ENCODE measurements at regions not wholly inside any gene's neighbourhood (a gene's known extent, or its start where the extent isn't known, plus 50 kb on each side); places are given as distances from the start of the nearest gene placed in this dataset.
A peak's percentile ranks its signal among the peaks of the same experiment; 100 is the strongest.
"Not testable (repeated sequence)": the region's sequence is repeated elsewhere in the genome, so short reads cannot be mapped to it uniquely, and the experiment has no call there.

DNA sequence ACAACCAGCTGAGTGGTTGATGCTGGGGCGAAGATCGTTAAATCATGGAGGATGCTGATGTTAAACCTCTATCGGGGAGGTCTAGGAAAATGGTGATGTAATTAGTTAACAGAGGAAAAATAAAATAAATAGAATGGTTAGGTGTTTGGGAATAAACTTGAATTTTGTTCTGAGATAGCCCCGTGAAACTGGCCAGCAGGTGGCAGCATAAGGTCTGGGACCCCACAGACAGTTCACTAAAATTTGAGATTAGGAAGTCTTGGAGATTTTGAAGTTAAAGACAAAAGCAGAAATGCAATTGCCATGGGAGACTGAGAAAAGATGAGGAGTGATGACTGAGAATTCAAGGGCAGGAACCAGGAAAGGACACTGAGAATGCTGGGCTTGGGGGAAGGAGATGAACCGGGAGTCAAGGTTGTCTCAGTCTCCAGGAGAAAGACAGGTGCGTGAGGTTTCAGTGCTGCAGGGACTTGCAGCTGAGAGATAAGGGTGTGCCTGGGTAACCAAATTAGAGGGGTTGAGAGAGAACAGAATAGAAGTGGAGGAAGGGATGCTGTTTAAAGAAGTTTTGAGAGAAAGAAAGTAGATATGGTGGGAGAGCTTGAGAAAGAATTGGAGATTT is 248.0 kb downstream of the ZNF92 start:
- DNase-seq (ENCODE audit: low read depth) = not testable (repeated sequence)

- DNase-seq (ENCODE audit: low read depth) = not testable (repeated sequence)
These were observed 241.6 kb upstream of the VKORC1L1 start for GRCh38 chr7:65631236-65631635.

DNA sequence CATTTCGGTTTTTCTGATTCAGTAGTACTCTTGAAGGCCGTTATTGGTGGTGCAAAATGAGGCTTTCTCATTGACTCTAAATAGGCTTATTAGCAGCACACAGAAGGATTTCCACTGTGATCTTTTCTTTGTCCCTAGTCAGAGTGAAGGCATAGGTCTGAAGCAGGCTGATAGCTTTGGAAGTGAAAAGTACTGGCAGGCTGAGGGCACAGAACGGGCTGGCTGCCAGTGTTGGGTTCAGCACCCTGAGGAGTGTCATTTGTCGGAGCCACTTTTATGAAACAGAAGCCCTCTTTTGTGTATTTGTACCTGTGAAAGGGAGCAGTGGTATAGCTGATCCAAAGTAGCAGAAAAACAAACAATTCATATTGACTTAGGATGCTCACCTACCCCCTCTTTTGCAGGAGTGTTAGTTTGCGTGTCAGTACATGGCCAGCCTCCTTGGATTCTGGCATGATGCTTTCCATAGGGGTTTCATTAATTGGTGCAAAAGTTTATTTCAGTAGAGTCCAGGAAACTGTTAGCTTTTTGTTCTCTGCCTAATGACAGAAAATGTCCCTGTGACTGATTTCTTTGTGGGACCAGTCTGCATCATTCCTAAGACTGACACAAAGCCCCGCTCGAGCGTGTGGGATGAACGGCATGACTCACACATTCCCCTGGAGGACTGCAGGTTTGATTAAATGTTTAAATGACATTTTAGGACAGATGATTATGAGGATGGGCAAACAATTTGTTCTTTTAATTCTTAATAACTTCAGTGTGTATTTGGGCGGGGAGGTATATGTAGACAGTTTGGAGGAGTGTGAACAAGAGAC is 239.1 kb upstream of the VKORC1L1 start:
- not testable (repeated sequence) for DNase-seq (ENCODE audit: low read depth)

- DNase-seq (ENCODE audit: low read depth) = not testable (repeated sequence)
These were observed 234.0 kb upstream of the VKORC1L1 start for GRCh38 chr7:65638918-65639317.

DNA sequence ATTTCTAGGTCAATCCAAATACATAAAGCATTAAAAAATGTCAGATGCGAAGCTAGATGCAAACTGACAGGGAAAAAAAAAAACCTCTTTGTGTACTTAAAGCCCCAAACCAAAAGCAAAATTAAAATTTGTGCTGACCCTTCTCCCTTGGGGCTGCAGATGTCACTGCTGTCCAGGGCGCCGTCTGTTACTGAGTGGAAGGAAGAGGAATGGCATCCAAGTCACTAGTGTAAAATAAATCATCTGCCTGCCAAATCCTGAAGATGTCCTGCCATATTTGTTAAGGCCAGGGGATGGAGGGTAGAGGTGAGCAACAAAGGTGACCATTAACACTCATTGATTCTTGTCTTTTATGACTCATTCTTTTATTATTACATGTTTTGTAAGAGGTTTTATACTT is 233.2 kb upstream of the VKORC1L1 start:
- DNase-seq (ENCODE audit: low read depth) = not testable (repeated sequence)

DNA sequence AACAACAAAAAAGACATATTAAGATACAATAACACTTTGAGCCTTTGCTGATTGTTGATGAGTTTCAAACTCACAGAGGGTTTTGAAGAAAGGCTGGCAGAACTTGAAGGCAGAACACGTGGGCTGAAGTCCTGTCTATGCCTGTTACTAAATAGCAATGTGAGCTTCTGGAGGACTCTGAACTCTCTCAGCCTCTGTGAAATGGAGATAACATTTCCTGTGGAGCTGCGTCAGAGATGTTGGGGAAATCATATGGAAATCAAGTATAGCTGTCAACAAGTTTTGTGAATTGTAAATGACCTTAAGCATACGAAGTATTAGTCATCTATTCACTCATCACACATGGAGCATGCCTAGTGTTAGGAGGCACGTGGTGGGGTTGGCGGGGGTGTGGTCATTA is 229.4 kb upstream of the VKORC1L1 start:
- DNase-seq (ENCODE audit: low read depth) = not testable (repeated sequence)

- DNase-seq (ENCODE audit: low read depth) = not testable (repeated sequence)
These were observed 225.5 kb upstream of the VKORC1L1 start for GRCh38 chr7:65647153-65647964.

- DNase-seq (ENCODE audit: low read depth) = not testable (repeated sequence)
These were observed 221.7 kb upstream of the VKORC1L1 start for GRCh38 chr7:65651174-65651573.

DNA sequence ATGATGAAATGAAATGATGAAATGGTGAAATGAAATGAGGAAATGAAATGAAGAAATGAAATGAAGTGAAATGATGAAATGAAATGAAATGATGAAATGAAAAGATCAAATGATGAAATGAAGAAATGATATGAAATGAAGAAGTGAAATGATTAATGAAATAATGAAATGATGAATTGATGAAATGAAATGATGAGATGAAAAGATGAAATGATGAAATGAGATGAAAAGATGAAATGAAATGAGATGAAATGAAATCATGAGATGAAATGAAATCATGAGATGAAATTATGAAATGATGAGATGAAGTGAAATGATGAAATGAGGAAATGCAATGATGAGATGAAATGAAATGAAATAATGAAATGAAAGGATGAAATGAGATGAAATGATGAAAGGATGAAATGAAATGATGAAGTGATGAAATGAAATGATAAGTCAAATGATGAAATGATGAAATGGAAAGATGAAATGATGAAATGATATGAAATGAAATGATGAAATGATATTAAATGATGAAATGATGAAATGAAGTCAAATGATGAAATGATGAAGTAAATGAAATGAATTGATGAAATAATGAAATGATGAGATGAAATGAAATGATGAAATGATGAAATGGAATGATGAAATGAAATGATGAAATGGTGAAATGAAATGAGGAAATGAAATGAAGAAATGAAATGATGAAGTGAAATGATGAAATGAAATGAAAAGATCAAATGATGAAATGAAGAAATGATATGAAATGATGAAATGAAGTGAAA is 220.9 kb upstream of the VKORC1L1 start:
- not testable (repeated sequence) for DNase-seq (ENCODE audit: low read depth)

DNA sequence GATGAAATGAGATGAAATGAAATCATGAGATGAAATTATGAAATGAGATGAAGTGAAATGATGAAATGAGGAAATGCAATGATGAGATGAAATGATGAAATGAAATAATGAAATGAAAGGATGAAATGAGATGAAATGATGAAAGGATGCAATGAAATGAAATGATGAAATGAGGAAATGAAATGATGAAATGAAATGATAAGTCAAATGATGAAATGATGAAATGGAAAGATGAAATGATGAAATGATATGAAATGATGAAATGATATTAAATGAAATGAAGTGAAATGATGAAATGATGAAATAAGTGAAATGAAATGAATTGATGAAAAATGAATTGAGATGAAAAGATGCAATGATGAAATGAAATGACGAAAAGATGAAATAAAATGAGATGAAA is 220.2 kb upstream of the VKORC1L1 start:
- DNase-seq (ENCODE audit: low read depth) = not testable (repeated sequence)

- DNase-seq (ENCODE audit: low read depth) = not testable (repeated sequence)
These were observed 216.2 kb upstream of the VKORC1L1 start for GRCh38 chr7:65656494-65657188.

- not testable (repeated sequence) for DNase-seq (ENCODE audit: low read depth)
These were observed 189.5 kb upstream of the VKORC1L1 start for GRCh38 chr7:65683362-65683761.

DNA sequence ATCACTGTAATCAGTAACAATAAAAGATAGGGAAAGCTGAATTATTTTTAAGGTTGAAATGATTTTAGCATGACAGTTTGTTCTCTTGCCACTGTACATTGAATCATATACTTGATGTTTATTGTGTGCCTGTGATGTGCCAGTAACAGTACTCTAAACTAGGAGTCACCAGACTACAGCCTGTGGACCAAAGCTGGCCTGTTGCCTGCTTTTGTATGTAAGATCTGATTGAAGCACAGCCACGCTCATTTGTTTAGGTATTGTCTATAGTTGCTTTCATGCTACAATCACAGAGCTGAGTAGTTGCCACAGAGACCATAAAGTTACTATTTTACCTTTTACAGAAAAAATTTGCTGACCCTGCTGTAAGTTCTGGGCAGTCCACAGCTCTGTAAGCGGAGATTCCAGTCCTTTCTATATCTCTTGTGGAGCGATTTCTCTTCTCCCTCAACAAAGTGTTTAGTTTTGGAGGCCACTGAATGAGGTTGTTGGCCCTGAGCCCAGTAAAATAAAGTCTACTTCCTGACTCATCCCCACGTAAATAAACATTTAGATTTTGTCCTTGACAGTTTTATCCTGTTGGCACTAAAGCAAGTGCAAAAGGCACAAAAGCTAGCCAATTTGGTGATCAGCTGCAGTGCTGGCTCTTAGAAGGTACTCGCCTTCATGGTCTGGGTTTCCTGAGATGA is 173.7 kb upstream of the VKORC1L1 start:
- not testable (repeated sequence) for DNase-seq (ENCODE audit: low read depth)

DNA sequence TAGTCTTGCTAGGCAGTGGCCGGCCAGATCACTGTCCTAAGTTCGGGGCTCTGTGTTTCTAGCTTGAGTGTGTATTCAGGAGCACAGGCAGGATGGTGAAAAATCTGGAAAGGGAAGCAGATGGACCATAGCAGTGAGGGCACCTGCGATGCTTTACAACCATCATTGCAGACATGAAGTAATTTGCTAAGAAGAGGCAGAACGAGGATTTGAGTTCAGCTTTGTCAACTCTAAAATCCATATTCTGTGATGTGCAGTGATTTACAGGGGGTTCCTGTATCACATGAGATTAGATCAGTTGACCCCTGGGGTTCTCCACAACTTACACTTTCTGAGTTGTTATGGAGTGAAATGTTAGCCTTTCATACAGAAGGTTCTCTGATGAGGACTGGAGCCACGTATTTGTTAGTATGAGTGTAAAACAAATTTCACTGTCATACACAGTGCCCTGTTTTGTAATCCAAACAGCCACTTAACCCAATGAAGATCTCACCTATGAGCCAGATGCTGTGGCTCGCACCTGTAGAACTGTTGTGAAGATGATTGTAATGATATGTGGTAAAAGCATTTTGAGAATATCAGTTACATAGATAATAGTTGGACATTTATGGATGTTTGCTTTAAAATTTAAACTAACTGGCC is 173.0 kb upstream of the VKORC1L1 start:
- not testable (repeated sequence) for DNase-seq (ENCODE audit: low read depth)

DNA sequence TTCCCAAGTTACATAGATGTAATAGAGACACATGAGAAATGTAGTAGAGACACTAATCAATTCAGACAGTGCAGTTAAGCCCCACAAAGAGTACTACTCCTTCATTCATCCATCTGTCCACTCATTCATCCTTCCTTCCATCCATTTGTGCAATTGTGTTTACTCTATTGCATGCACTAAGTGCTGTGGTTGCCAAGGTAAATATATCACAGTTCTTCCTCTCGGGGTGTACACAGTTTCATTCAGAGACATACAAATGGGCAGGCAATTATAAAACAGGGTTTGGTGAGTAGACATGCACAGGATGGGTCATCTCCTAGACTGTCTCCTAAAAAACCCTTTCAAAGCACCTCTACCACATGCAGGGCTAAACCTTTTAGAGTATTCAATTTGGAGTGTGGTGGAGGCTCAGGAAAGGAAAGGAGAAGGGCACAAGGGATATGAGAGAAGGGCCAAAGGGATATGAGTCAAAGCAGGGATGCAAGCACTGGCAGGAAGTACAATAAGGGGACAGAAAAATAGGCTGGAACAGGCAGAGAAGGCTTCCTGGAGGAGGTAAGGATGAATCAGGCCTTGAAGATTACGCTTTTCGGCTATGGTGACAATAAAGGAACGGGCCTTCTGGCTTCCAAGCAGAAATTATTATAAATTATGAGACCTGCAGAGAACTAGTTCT is 153.6 kb upstream of the VKORC1L1 start:
- DNase-seq (ENCODE audit: low read depth) = not testable (repeated sequence)

- peak; percentile 29 for DNase-seq (ENCODE audit: low read depth)
These were observed 150.5 kb upstream of the VKORC1L1 start for GRCh38 chr7:65722361-65722792.

GRCh38 chr7:65727182-65727581 is 145.7 kb upstream of the VKORC1L1 start:
- DNase-seq (ENCODE audit: low read depth) = not testable (repeated sequence)

GRCh38 chr7:65731129-65731528 is 141.7 kb upstream of the VKORC1L1 start:
- no peak for DNase-seq (ENCODE audit: low read depth)

DNA sequence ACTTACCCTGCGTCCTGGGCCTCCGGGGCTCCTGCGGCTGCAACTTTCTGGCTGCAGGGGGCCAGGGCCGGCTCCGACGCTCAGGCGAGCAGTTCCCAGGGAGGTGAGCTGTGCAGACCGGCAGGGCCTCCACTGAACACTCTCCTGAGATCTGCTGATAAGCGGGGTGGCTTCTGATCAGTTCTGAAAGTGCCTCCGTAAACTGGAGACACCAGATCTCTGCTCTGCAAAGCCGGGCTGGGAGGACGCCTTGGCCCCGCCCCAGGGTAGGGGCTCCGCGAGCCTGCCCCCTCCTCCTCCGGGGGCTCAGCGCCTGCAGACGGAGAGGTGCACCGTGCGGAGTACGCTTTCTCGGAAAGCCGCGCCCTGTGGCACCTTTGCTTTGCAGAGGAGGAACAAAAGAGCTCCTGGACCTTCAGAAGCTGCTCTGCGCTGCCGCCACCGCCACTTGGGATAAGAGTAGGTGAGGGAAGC is 141.3 kb upstream of the VKORC1L1 start:
- no peak for DNase-seq (ENCODE audit: low read depth)
